Mucosa of rectum (tissue), 2 donors: ENCODE measurements at regions not wholly inside any gene's neighbourhood (a gene's known extent, or its start where the extent isn't known, plus 50 kb on each side); places are given as distances from the start of the nearest gene placed in this dataset.

ENCODE experiments used
- H3K27ac ChIP-seq, 2 donors: one replicate each; pipeline ENCODE4 v1.7.0; 2013; ENCODE audit warnings: inconsistent platforms in 2 of 2, low read depth in 2 of 2, low read length in 2 of 2
- H3K27me3 ChIP-seq, 2 donors: one replicate each; pipeline ENCODE4 v1.7.0; 2013; ENCODE audit warnings: low read length in 2 of 2; ENCODE audit not compliant: control insufficient read depth in 2 of 2, insufficient read depth in 2 of 2
- H3K36me3 ChIP-seq, 2 donors: one replicate each; pipeline ENCODE4 v1.7.0; 2013; ENCODE audit warnings: low read length in 2 of 2; ENCODE audit not compliant: control insufficient read depth in 2 of 2, insufficient read depth in 2 of 2
- H3K4me1 ChIP-seq, 2 donors: one replicate each; pipeline ENCODE4 v1.7.0; 2013; ENCODE audit warnings: low read length in 2 of 2, mild to moderate bottlenecking in 1 of 2; ENCODE audit not compliant: control insufficient read depth in 2 of 2, insufficient read depth in 2 of 2
- H3K4me3 ChIP-seq, 2 donors: one replicate each; pipeline ENCODE4 v1.7.0; 2013; ENCODE audit warnings: low read length in 2 of 2
- H3K9ac ChIP-seq, 2 donors: one replicate each; pipeline ENCODE4 v1.7.0; 2013; ENCODE audit warnings: low read length in 2 of 2, low read depth in 1 of 2, mild to moderate bottlenecking in 1 of 2
- H3K9me3 ChIP-seq, 2 donors: one replicate each; pipeline ENCODE4 v1.7.0; 2013; ENCODE audit warnings: low read length in 2 of 2; ENCODE audit not compliant: control insufficient read depth in 2 of 2
- donor health status: healthy.
- donor health status: Normal muscosa, but diverticular disease.

DNA sequence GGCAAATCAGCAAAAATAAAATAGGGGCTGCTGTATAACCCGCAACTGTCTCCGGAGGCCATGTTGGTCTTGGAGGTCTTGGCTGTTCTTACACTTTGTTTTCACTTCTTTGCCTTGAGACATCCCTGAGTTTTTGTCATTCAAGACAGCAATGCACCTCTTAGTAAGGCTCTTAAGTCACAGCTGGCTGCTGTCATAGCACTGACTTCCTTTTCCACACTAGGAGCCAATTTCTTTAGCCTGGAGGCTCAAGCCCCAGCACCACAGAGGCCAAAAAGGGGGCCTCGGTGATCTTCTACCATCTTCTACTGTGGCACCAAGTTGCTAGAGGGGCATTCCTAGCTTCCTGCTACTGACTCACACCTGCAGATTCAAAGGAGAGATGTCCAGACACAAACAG is 536.3 kb downstream of the CDH26 start:
- Histone ChIP-seq H3K36me3 (no peaks in the 10 kb centered on the region), H3K4me1 (no peaks in the 10 kb centered on the region), H3K9ac (no peak overlapping the region), H3K27me3 (no peaks in the 10 kb centered on the region), H3K4me3 (no peak overlapping the region), H3K9me3 (no peaks in the 10 kb centered on the region), H3K27ac (no peak overlapping the region)

DNA sequence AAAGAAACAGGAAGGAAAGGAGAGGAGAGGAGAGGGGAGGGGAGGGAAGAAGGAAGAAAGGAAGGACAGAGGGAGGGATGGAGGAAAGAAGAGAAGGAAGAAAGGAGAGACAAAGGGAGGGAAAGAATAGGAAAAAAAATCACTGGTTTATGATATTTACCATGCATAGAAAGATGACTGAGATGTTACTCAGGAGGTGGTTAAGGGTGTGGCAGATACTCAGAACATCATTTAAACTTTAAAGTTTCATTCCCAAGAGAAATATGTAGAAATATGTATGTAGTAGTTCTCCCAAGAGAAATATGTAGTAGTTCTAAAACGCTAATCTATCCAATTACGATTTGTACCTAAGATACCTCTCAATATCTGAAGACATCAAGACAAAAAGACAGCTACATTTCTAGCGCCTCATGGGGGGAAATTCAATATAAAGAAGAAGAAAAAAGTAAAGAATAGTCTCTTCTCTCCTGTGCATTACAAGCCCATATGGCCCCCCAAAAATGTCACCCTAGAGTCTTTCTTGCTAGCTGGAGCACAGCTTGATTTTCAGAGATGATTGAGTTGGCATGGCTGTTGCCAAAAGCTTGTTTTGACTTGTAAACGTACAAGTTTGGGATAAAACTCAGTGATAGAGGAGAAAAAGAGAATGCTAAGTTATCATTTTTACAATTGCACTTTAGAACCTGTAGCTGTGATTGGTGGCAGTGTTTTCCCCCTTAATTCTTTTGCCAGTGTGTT is 539.2 kb downstream of the CDH26 start:
- H3K4me3 ChIP-seq, result no peak overlapping the region
- H3K27ac ChIP-seq, result no peak overlapping the region
- no peaks in the 10 kb centered on the region for H3K4me1 ChIP-seq
- no peaks in the 10 kb centered on the region for H3K27me3 ChIP-seq
- no peaks in the 10 kb centered on the region for H3K36me3 ChIP-seq
- H3K9ac ChIP-seq, result no peak overlapping the region
- H3K9me3 ChIP-seq, result no peaks in the 10 kb centered on the region

DNA sequence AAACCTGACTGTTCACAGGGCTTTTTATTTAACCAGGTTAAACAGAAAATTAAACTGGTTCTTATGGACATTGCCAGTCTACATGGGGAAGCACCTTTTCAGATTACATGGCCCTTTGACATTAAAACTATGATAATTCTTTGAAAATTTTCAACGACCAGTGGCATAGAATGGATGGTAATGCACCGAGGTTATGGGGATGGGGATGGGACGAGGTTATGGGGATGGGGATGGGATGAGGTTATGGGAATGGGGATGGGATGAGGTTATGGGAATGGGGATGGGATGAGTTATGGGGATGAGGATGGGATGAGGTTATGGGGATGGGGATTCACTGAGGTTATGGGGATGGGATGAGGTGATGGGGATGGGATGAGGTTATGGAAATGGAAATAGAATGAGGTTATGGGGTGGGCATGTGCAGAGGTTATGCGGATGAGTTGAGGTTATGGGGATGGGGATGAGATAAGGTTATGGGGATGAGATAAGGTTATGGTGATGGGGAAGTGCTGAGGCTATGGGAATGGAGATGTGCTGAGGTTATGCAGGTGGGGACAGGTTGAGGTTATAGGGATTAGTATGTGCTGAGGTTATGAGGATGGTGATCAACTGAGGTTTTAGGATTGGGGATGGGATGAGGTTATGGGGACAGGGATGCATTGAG is 541.9 kb downstream of the CDH26 start:
- Histone ChIP-seq H3K27ac (no peak overlapping the region), H3K4me1 (no peaks in the 10 kb centered on the region), H3K27me3 (no peaks in the 10 kb centered on the region), H3K9ac (no peak overlapping the region), H3K9me3 (no peaks in the 10 kb centered on the region), H3K36me3 (no peaks in the 10 kb centered on the region), H3K4me3 (no peak overlapping the region)

DNA sequence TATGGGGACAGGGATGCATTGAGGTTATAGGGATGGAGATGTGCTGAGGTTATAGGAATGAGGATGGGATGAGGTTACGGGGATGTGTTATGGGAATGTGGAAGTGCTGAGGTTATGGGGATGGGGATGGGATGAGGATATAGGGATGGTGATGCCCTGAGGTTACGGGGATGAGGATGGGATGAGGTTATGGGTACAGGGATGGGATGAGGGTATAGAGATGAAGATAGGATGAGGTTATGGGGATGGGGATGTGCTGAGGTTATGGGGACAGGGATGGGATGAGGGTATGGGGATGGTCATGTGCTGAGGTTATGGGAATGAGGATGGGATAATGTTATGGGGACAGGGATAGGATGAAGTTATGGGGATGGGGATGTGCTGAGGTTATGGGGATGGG is 542.8 kb downstream of the CDH26 start:
- Histone ChIP-seq H3K27me3 (no peaks in the 10 kb centered on the region), H3K4me3 (no peak overlapping the region), H3K9ac (no peak overlapping the region), H3K4me1 (no peaks in the 10 kb centered on the region), H3K36me3 (no peaks in the 10 kb centered on the region), H3K27ac (no peak overlapping the region), H3K9me3 (no peaks in the 10 kb centered on the region)

DNA sequence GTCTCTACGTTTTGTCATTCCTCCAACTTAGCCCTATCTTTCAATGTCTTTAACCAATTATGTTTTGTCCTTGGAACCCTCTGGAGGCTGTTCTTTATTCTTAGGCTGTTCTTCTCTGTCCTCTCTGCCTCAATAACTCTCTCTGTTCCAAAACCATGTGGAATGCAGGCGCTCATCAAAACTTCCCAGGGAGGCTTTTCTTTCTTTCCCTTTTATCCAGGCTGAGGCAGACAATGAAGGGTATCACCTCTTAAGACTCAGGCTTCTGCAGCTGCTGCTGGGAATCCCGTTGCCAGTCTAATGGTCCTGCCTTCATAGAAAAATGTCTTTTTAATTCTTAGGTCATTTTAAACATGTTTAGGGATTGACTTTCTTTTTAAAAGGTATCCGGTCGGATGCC is 544.7 kb downstream of the CDH26 start:
- no peaks in the 10 kb centered on the region for H3K9me3 ChIP-seq
- H3K36me3 ChIP-seq, result no peaks in the 10 kb centered on the region
- H3K9ac ChIP-seq, result no peak overlapping the region
- H3K27me3 ChIP-seq, result no peaks in the 10 kb centered on the region
- H3K27ac ChIP-seq, result no peak overlapping the region
- no peaks in the 10 kb centered on the region for H3K4me1 ChIP-seq
- H3K4me3 ChIP-seq, result no peak overlapping the region

DNA sequence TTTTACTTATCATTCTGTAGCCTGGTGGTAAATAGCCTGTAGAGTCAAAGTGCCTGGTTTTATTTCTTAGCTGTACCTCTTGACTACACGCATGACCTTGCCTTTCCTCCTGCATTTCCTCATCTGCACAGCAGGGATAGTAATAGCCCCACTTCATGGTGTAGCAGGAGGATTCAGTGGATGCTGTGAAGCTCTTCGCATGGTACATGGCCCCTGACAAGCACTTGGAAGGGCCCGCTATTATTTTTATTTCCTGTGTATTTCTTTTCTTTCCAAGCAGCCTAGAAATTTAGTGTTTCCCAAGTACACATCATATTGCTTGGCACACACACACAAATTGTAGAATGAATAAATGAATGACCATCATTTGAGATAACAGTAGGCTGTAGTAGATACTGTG is 547.2 kb downstream of the CDH26 start:
- Histone ChIP-seq H3K9ac (no peak overlapping the region), H3K27ac (no peak overlapping the region), H3K4me3 (no peak overlapping the region), H3K36me3 (no peaks in the 10 kb centered on the region), H3K27me3 (no peaks in the 10 kb centered on the region), H3K9me3 (no peaks in the 10 kb centered on the region), H3K4me1 (no peaks in the 10 kb centered on the region)

DNA sequence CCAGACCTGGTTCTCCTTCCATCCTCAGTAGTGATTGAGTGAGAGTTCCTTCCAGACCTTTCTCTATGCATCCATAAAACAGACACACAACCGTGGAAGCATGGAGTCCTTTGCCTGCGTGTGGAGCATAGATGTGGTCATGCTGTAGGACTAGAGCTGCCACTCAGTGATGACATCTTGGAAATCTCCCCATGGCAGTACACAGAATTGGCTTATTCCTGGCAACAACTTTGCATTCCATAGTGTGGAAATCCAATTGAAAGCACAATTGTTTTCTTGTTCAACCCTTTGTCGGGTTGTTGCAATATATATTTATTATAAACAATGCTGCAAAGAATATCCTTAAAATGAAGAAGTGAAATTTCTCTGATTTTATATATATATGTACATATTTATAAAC is 547.8 kb downstream of the CDH26 start:
- H3K27me3 ChIP-seq, result no peaks in the 10 kb centered on the region
- H3K4me3 ChIP-seq, result no peak overlapping the region
- H3K9me3 ChIP-seq, result no peaks in the 10 kb centered on the region
- no peaks in the 10 kb centered on the region for H3K36me3 ChIP-seq
- no peaks in the 10 kb centered on the region for H3K4me1 ChIP-seq
- H3K27ac ChIP-seq, result no peak overlapping the region
- H3K9ac ChIP-seq, result no peak overlapping the region

DNA sequence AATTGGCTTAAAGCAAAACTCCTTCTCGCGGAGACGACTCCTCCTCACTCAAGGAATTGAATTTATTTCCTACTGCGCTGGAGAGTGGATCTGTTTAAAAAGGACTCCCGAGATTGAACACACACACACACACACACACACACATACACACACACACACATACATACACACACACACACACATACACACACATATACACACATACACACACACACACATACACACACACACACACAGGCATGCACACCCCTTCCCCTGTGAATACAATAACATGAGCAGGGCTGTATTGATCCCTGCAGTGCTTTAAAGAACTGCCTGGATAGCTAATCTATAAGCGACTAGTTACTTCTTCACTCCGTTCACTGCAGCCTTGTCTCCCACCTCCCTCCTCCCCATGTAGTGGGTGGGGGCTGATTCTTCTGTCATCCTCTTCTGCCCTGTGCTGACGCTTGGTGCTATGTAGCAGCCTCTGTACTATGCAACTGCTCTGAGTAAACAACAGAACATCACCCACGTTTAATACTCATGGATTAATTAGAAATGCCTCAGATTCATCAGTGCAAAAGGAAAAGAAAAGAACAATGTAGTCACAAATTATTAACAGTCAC is 549.0 kb downstream of the CDH26 start:
- no peak overlapping the region for H3K27ac ChIP-seq
- no peaks in the 10 kb centered on the region for H3K4me1 ChIP-seq
- no peaks in the 10 kb centered on the region for H3K9me3 ChIP-seq
- no peak overlapping the region for H3K9ac ChIP-seq
- no peak overlapping the region for H3K4me3 ChIP-seq
- no peaks in the 10 kb centered on the region for H3K27me3 ChIP-seq
- no peaks in the 10 kb centered on the region for H3K36me3 ChIP-seq

DNA sequence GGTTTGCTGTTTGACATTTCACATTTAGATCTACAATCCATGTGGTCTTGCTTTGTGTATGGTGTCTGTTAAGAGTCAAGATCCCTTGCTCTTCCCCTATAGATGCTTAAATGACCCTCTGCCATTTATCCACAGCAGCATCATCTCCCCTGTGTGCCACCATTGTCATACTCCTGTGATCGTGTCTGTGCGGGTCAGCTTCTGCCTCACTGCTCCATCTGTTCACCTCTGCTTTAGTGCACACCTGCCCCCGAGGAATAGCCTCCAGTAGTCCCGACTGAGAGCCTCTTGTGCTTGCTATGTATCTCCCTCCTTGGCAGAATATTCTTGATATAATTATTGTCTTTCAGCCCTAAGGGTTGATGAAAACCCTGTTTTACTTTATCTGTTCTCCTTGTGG is 551.2 kb downstream of the CDH26 start:
- H3K4me3 ChIP-seq, result no peak overlapping the region
- H3K9ac ChIP-seq, result no peak overlapping the region
- H3K4me1 ChIP-seq, result no peaks in the 10 kb centered on the region
- no peak overlapping the region for H3K27ac ChIP-seq
- H3K27me3 ChIP-seq, result no peaks in the 10 kb centered on the region
- no peaks in the 10 kb centered on the region for H3K9me3 ChIP-seq
- no peaks in the 10 kb centered on the region for H3K36me3 ChIP-seq

DNA sequence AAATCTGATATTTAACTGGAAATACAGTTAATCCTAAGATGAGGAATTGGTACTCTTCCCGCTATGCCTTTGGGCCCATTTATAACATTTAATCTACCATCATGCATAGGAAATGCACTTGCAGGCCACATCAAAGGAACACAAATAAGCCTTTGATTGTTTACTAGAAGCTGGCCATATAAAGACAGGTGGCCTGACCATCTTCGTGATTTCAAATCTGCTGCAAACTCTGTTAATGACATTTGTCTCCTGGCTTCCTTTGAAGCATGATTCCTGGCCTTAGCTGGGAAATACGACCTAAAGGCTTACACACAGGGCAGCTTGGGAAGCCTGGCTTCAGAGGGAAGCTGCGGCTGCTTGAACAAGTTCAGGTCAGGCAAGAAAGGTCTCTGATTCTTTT is 552.1 kb downstream of the CDH26 start:
- H3K9me3 ChIP-seq, result no peaks in the 10 kb centered on the region
- H3K27ac ChIP-seq, result no peak overlapping the region
- H3K4me3 ChIP-seq, result no peak overlapping the region
- no peak overlapping the region for H3K9ac ChIP-seq
- H3K4me1 ChIP-seq, result no peaks in the 10 kb centered on the region
- no peaks in the 10 kb centered on the region for H3K27me3 ChIP-seq
- no peaks in the 10 kb centered on the region for H3K36me3 ChIP-seq
